NCI-H82 (cell line): ENCODE measurements at regions not wholly inside any gene's neighbourhood (a gene's known extent, or its start where the extent isn't known, plus 50 kb on each side); places are given as distances from the start of the nearest gene placed in this dataset.

Experiments
- DNase-seq: peaks from one replicate; lab custom pipeline; 2025; lab: John Stamatoyannopoulos, UW

DNA sequence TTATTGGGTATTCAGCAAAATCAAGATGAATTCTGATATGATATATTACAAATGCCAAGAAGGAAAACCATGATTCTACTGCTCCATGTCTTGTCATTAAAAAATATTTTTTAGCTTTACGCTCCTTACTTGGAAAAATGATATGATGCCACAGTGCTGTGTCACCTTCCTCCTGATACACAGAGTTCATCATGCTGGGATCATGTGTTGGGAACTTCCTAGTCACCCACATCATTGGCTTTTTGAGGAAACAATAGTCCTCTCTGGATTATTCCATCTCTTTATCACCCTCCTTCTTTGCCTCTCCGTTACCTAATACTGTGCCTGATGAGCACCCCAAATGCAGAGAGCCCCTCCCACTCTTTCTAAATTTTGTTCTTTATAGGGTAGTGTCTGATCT is 94.3 kb upstream of the PFN2 start:
- no peak for DNase-seq

GRCh38 chr3:150063237-150063636 is 92.5 kb upstream of the PFN2 start:
- DNase-seq, result no peak

- DNase-seq, result no peak
These were observed 91.8 kb upstream of the PFN2 start for GRCh38 chr3:150062492-150062891.

DNA sequence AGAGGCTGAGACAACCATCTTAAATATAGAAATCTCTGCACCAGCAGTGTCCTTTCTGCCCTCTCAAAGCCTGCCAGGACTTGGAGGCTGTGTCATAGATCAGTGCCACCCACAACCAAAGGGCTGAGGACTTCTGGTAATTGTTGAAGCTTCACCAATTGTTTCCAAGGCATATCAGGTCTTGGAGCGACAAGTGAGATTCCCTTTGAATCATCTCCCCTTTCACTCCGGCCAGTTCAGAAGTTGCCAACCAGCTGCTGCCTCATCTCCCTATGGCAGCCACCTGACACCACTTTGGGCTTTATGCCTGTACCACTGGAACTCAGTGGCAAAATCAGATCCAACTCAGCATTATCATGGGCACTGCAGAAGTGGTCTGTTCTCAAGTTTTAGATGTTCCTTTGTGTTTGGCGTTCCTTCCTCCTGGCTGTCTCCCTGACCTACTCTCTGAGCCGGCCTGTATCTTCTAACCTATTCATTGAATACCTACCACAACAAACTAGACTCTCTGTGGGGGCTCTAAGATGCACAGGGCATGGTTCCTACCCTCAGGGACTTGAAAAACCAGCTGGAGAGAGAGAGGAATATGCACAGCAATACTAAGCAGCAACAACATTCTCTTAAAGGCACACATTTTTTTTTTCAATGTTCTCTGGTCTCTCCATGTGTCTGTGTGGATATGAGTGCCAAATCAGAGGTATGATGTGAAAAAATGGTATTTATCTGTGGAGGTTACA is 90.8 kb upstream of the PFN2 start:
- no peak for DNase-seq

DNA sequence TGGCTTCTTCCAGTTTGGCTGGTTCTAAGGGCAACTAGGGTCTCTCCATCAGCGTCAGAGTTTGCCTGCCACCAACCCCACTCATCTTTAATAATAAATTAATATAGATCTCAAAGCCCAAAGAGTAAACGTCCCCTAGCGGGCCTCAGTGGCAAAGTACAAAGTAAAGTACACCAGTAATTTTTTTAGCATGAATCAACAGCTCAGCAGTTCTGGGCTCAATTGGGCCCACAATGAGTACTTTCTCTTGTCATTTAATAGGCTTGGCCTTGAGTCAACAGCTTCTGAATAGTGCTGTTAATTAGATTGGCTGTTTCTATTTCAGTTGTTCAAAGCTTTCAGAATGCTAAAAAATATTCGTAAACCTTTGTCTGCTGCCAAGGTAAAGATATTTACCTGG is 89.0 kb upstream of the PFN2 start:
- DNase-seq, result no peak

DNA sequence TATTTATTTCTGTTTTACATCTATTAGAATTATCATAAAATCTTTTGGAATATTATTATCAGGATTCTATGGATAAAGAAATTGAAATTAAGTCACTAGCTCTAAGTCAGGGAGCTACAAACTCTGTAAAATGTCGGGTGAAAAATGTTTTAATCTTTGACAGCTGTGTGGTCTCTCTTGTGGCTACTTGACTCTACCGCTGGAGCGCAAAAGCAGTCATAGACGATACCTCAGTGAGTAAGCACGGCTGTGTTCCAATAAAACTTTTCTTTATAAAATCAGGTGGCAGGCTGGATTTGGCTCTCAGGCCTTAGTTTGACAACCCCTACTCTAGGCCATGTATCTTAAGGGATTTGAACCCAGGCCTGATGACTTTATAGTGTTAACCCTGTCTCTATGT is 88.5 kb upstream of the PFN2 start:
- DNase-seq, result no peak

DNA sequence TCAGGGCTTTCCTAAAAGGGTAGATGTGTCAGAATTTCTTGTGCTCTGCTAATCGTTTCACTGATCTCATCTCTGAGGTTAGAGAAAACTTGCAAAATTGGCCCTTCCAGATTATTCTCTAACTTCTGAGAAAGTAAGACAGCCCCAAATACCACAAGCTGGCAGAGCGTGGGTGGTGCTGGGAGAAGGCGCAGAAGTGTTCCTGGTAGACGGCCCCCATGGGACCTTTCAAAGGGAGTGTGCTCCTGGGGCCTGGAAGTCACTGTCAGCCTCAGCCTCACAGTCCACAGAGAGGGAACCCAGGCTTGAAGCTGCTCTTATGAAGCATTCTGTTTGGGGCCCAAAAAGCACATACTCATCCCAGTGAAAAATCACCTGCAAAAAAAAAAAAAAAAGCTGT is 86.5 kb upstream of the PFN2 start:
- no peak for DNase-seq

DNA sequence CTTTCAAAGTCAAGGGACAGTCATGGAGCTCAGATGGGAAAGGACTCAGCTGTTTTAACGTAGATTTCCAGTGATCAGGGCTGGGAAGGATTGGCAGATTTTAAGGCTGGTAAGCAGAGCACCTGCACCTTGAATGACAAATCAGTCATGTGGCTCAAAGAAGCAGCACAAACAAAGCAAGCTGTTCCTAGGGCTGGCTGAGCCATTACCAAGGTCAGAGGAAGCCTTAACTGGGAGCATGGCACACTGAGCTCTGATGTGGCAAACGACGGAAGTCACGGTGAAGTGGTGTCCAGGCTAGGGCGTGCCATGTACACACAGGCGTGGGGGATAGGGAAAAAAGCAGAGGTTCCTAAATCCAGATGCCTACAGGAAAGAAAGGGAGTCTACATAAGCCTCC is 84.6 kb upstream of the PFN2 start:
- peak; percentile 25 for DNase-seq

DNA sequence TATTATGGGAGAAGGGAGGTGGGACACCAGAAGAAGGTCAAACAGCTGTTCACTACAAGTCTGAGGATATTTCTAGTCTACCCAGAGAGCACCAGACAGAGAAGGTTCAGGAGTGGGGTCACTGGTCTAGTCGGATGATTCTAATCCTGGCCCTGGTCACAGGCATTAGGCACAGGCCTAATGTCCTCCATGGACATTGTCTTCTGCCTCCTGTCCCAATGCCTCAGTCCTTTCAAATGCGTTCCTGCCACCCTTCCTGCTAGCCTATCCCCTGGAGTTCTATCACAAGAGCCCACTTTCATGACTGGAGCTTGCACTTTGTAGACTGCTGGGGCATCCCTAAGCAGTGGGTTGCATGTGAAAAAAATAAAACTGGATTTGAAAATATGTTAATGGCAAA is 83.9 kb upstream of the PFN2 start:
- no peak for DNase-seq

DNA sequence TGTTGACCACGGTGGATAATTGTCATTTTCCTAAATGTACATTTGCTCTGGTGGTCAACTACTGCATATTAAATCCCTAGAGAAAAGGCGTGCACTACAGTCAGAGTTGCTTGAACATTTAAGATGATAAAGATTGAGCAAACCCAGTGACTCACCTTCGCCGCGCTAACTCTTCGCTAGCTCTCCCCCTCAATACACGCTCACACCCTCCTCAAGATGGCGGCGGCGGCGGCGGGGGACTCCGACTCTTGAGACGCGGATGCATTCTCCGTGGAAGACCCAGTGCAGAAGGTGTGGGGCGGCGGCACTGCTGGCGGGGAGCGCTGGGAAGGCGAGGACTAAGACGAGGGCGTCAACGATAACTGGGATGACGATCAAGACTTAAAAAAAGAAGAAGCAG is 79.8 kb upstream of the PFN2 start:
- no peak for DNase-seq

DNA sequence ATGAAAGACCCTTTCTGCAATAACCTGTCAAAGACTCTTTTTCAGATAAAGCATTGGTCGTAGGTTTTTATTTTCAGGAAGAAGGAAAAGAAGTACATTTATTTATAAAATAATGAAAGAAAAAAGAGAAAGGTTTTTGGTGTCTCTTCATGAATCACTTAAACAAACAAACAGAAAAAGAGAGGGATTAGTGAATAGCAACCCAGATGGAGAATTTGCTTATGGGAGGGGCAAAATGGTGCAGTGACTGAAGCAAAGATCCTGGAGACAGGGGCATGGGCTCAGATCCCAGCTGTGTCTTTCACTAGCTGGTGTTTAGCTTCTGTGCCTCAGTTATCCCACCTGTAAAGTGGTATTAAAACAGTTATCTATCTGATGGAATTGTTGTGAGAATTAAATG is 78.6 kb upstream of the PFN2 start:
- DNase-seq, result peak; percentile 38

- no peak for DNase-seq
These were observed 71.2 kb upstream of the PFN2 start for GRCh38 chr3:150041877-150042276.

- DNase-seq, result no peak
These were observed 69.4 kb upstream of the PFN2 start for GRCh38 chr3:150040097-150040496.

GRCh38 chr3:150038830-150039229 is 68.1 kb upstream of the PFN2 start:
- no peak for DNase-seq

DNA sequence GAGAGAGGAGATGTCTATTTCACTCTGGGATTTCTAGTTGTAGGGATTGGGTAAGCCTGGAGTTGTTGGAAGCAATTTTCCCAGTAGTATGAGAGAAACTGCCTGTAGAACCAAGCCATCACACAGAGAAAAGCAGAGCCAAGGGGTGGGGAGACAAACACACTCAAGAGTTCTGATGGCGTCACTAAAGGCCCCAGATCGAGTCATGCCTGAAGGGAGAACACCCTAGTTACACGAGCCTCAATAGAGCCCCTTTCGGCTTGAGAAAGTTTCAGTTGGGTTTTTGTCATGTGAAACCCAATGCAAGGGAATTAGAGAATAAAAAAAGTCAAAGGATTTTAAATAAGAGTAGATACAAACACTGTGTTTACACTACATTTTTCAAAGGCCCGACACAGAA is 66.1 kb upstream of the PFN2 start:
- DNase-seq, result no peak

- DNase-seq, result peak; percentile 49
These were observed 65.4 kb upstream of the PFN2 start for GRCh38 chr3:150035910-150036612.

- peak; percentile 88 for DNase-seq
These were observed 64.6 kb upstream of the PFN2 start for GRCh38 chr3:150035301-150035779.

DNA sequence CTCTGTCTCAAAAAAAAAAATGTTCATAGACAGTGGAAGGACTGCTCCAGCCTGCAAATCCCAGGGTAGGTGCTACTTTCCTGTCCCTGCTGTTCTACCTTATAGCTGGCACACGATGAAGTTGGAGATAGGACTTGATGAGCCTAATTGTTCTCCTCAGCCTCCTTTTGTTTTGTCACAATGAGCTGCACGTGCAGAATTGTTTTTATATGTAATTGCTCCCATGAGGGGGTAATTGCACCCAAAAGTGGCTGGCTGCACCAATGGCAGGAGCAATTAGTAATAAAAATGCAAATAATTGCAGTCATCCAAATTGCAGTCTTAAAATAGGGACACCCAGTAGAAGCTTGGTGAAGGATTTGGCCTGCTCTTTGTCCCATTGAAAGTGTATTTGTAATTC is 63.0 kb upstream of the PFN2 start:
- no peak for DNase-seq

DNA sequence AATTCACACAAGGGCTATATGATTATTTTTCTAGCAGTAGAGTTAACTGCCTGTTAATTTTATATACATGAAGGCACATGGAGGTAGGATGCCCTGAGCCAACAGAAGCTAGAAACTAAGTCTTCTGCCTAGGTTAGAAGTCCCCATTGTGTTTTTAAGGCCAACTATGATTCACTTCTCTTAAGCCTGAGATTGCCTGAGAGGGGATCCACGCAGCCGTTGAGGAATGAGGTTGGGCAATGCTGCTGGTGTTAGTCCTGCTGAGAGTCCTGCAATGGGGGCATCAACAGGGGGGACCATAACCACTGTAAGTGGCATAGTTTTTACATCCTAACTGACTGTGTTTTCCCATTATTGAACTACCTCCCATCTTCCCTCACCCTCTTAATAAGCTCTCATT is 60.1 kb upstream of the PFN2 start:
- DNase-seq, result no peak

DNA sequence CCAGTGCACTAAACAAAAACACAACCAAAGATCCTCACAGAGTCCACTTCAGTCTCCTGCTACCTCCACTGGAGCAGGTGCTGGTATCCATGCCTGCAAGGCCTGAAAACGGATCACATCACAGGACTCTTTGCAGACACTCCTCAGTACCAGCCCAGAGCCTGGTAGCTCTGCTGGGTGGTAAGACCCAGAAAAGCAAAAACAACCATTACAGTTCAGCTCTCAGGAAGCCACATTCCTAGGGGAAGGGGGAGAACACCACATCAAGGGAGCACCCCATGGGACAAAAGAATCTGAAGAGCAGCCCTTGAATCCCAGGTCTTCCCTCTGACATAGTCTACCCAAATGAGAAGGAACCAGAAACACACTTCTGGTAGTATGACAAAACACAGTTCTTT is 52.5 kb upstream of the PFN2 start:
- no peak for DNase-seq

DNA sequence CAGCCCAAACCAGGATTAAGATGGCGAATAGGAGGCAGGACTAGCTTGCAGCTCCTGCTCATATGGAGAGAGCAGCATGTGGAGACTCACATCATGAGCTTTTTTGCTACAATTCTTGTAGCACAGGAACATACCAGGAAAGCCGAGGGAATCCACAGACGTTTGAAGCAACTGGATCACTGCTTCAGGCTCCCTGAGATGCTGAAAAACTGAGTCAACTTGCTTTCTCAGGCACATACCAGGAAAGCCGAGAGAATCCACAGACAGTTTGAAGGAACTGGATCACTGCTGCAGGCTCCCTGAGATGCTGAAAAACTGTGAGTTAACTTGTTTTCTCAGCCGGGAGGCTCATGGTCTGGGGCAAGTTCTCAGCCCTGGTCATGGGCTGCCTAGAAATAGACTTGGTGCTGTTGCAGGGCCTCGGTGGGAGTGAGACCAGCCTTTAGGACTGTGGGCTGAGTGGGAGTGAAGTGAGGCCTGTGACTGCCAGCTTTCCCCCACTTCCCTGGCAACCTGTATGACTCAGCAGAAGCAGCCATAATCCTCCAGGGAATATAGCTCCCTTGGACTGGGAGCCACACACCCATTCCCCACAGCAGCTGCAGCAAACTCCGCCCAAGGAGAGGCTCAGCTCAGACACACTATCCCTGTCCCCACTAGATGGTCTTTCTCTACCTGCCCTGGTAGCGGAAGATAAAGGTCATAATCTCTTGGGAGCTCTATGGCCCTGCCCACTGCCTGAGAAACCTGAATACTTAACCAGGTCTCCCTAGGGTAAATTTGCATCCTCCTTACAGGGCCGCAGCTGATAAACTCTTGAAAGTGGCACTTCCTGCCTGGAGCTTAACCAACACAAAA is 51.9 kb upstream of the PFN2 start:
- DNase-seq, result peak; percentile 70

- no peak for DNase-seq
These were observed 49.8 kb upstream of the PFN2 start for GRCh38 chr3:150020527-150020926.
